H1 (cell line): ENCODE measurements at regions not wholly inside any gene's neighbourhood (a gene's known extent, or its start where the extent isn't known, plus 50 kb on each side); places are given as distances from the start of the nearest gene placed in this dataset.

Source experiments
- CTCF ChIA-PET: fragments of 300-600 bp; sonication (Branson Sonifier 250); formaldehyde crosslinking; loops from one replicate; lab custom pipeline; 2021; ENCODE audit not compliant: partially characterized antibody; lab: Charles Lee
- POLR2A ChIA-PET: fragments of 300-600 bp; sonication (Branson Sonifier 250); formaldehyde crosslinking; loops from one replicate; lab custom pipeline; 2021; ENCODE audit warnings: inconsistent platforms; ENCODE audit not compliant: partially characterized antibody; lab: Charles Lee
- DNase-seq, 2 experiments: peaks; one replicate each; pipeline versions ENCODE4 v3.0.0 to v3.0.0-alpha.2; 2010 to 2022; ENCODE audit warnings: low spot score in 2 of 2, low read depth in 1 of 2, mixed read lengths in 1 of 2
- FAIRE-seq: peaks from 2 replicates; lab custom pipeline; 2011; peaks lifted over from hg19 to GRCh38; lab: Jason Lieb, UNC
- H2AFZ ChIP-seq: 2 replicates; pipeline ENCODE4 v1.8.1; 2012; ENCODE audit warnings: low read length, inconsistent platforms
- H2AK5ac ChIP-seq: 2 replicates; pipeline ENCODE4 v1.6.1; 2013; ENCODE audit warnings: low read depth, low read length
- H2BK120ac ChIP-seq: replicated peaks from 2 replicates; pipeline ENCODE3; 2013; ENCODE audit warnings: low read depth, low read length, inconsistent platforms
- H2BK12ac ChIP-seq: 2 replicates; pipeline ENCODE4 v1.6.1; 2013; ENCODE audit warnings: low read depth, low read length
- H2BK15ac ChIP-seq: 2 replicates; pipeline ENCODE4 v1.6.1; 2013; ENCODE audit warnings: low read length
- H2BK20ac ChIP-seq: 2 replicates; pipeline ENCODE4 v1.6.1; 2013; ENCODE audit warnings: low read length
- H2BK5ac ChIP-seq: 2 replicates; pipeline ENCODE4 v1.6.1; 2013; ENCODE audit warnings: low read depth, low read length
- H3K14ac ChIP-seq: 2 replicates; pipeline ENCODE4 v1.6.1; 2013; ENCODE audit warnings: inconsistent platforms; ENCODE audit not compliant: insufficient read length
- H3K18ac ChIP-seq: 2 replicates; pipeline ENCODE4 v1.6.1; 2013; ENCODE audit warnings: low read length; ENCODE audit errors: extremely low read depth
- H3K23ac ChIP-seq: 2 replicates; pipeline ENCODE4 v1.6.1; 2013; ENCODE audit warnings: inconsistent platforms; ENCODE audit not compliant: insufficient read length
- H3K23me2 ChIP-seq: 2 replicates; pipeline ENCODE4 v1.6.1; 2013; ENCODE audit warnings: low read depth, low read length
- H3K27ac ChIP-seq: 2 replicates; pipeline ENCODE4 v1.6.1; 2011; ENCODE audit warnings: low read depth, low read length, inconsistent platforms
- H3K27me3 ChIP-seq, 4 experiments: replicated peaks in 1 of 4; 1 replicate in 1 of 4; 2 replicates in 3 of 4; pipeline versions ENCODE4 v1.6.1 to v1.8.1; 2011 to 2013; ENCODE audit warnings: low read length in 3 of 4, mild to moderate bottlenecking in 3 of 4, inconsistent platforms in 2 of 4, mixed read lengths in 2 of 4, moderate library complexity in 1 of 4; ENCODE audit not compliant: control insufficient read depth in 3 of 4, insufficient read depth in 3 of 4; ENCODE audit errors: extremely low read depth in 1 of 4
- H3K36me3 ChIP-seq, 4 experiments: 2 replicates each; pipeline versions ENCODE4 v1.6.1 to v1.8.1; 2011 to 2013; ENCODE audit warnings: mild to moderate bottlenecking in 4 of 4, low read length in 3 of 4, moderate library complexity in 2 of 4, control low read depth in 1 of 4, inconsistent platforms in 1 of 4; ENCODE audit not compliant: insufficient read depth in 4 of 4, control insufficient read depth in 2 of 4
- H3K4ac ChIP-seq: replicated peaks from 2 replicates; pipeline ENCODE3; 2013; ENCODE audit warnings: low read length, low read depth, mixed read lengths, inconsistent platforms; ENCODE audit not compliant: insufficient read length
- H3K4me1 ChIP-seq, 4 experiments: replicated peaks in 1 of 4; 1 replicate in 1 of 4; 2 replicates in 3 of 4; pipeline versions ENCODE4 v1.6.1 to v1.8.1; 2011 to 2013; ENCODE audit warnings: low read length in 3 of 4, inconsistent platforms in 2 of 4, mixed read lengths in 1 of 4; ENCODE audit not compliant: insufficient read depth in 4 of 4, control insufficient read depth in 3 of 4
- H3K4me2 ChIP-seq, 2 experiments: 2 replicates each; pipeline versions ENCODE4 v1.6.1 to v1.8.1; 2011 to 2013; ENCODE audit warnings: low read depth in 2 of 2, low read length in 2 of 2, control low read depth in 1 of 2, inconsistent platforms in 1 of 2, mild to moderate bottlenecking in 1 of 2; ENCODE audit not compliant: insufficient read depth in 1 of 2
- H3K4me3 ChIP-seq, 4 experiments: fragments of 200-600, 300-600 bp in 1 of 4; sonication (generic), shearing (Covaris generic), sonication (Bioruptor Twin) in 1 of 4; 2 replicates each; pipeline versions ENCODE4 v1.5.1 to v1.8.1; 2011 to 2016; ENCODE audit warnings: low read length in 4 of 4, low read depth in 3 of 4, control low read depth in 2 of 4, inconsistent platforms in 2 of 4, mild to moderate bottlenecking in 2 of 4, mixed read lengths in 1 of 4, moderate library complexity in 1 of 4; ENCODE audit not compliant: insufficient read depth in 2 of 4; ENCODE audit errors: extremely low read depth in 1 of 4
- H3K56ac ChIP-seq: replicated peaks from 2 replicates; pipeline ENCODE3; 2013; ENCODE audit warnings: low read depth, mild to moderate bottlenecking, mixed read lengths, low read length, inconsistent platforms; ENCODE audit not compliant: insufficient read length
- H3K79me1 ChIP-seq: 2 replicates; pipeline ENCODE4 v1.6.1; 2013; ENCODE audit warnings: low read depth, low read length, control low read depth
- H3K79me2 ChIP-seq, 2 experiments: 2 replicates each; pipeline versions ENCODE4 v1.6.1 to v1.8.1; 2012 to 2013; ENCODE audit warnings: low read length in 2 of 2, mild to moderate bottlenecking in 2 of 2, inconsistent platforms in 1 of 2; ENCODE audit not compliant: insufficient read depth in 2 of 2, control insufficient read depth in 1 of 2
- H3K9ac ChIP-seq, 4 experiments: replicated peaks in 1 of 4; 1 replicate in 1 of 4; 2 replicates in 3 of 4; pipeline versions ENCODE4 v1.6.1 to v1.8.1; 2011 to 2013; ENCODE audit warnings: low read depth in 3 of 4, low read length in 3 of 4, control low read depth in 2 of 4, mild to moderate bottlenecking in 2 of 4, moderate library complexity in 2 of 4, inconsistent platforms in 1 of 4; ENCODE audit errors: extremely low read depth in 1 of 4
- H3K9me3 ChIP-seq, 2 experiments: 2 replicates each; pipeline versions ENCODE4 v1.6.1 to v1.8.1; 2012 to 2013; ENCODE audit warnings: mild to moderate bottlenecking in 2 of 2, moderate library complexity in 2 of 2, control low read depth in 1 of 2, inconsistent platforms in 1 of 2, low read depth in 1 of 2, low read length in 1 of 2, mixed read lengths in 1 of 2; ENCODE audit not compliant: insufficient read depth in 2 of 2
- H4K20me1 ChIP-seq, 2 experiments: replicated peaks in 1 of 2; 2 replicates each; pipeline versions ENCODE3 to v1.8.1; 2011 to 2013; ENCODE audit warnings: inconsistent platforms in 2 of 2, low read length in 2 of 2, mild to moderate bottlenecking in 1 of 2; ENCODE audit not compliant: insufficient read depth in 2 of 2, control insufficient read depth in 1 of 2
- H4K5ac ChIP-seq: 2 replicates; pipeline ENCODE4 v1.6.1; 2013; ENCODE audit warnings: low read length, low read depth, mixed read lengths, inconsistent platforms; ENCODE audit not compliant: insufficient read length
- H4K8ac ChIP-seq: 2 replicates; pipeline ENCODE4 v1.8.0; 2013; ENCODE audit warnings: mild to moderate bottlenecking, moderate library complexity, low read length, inconsistent platforms; ENCODE audit not compliant: insufficient read depth; ENCODE audit errors: extremely low read depth
- H4K91ac ChIP-seq: replicated peaks from 2 replicates; pipeline ENCODE3; 2013; ENCODE audit warnings: low read length, mixed read lengths, inconsistent platforms; ENCODE audit not compliant: insufficient read length
- ATF2 ChIP-seq: IDR thresholded peaks from 2 replicates; pipeline ENCODE4 v1.6.1; 2012; ENCODE audit warnings: low read length, inconsistent platforms
- KDM1A ChIP-seq: fragments of 200-600, 300-600 bp; sonication (generic); IDR thresholded peaks from 2 replicates; pipeline ENCODE4 v1.7.1; 2016; ENCODE audit warnings: mild to moderate bottlenecking, low read length, borderline replicate concordance
- SIN3A ChIP-seq, 2 experiments: IDR thresholded peaks in 1 of 2; conservative IDR thresholded peaks in 1 of 2; 2 replicates each; pipeline ENCODE4 v1.6.1; 2011 to 2012; ENCODE audit warnings: low read length in 2 of 2, improper control_type of control experiment in 1 of 2, low read depth in 1 of 2, mild to moderate bottlenecking in 1 of 2
- TAF7 ChIP-seq: optimal IDR thresholded peaks from 2 replicates; pipeline ENCODE3; 2011; ENCODE audit warnings: low read depth, mild to moderate bottlenecking, inconsistent platforms, low read length, moderate library complexity, borderline replicate concordance
- WGBS, 2 experiments: shearing (Covaris generic) in 1 of 2; methylation state at CpG; one replicate each; pipeline versions ENCODE4 v1.1.6 to v1.1.7; 2013 to 2015; ENCODE audit warnings: low lambda C conversion rate in 2 of 2, mixed read lengths in 2 of 2, inconsistent platforms in 1 of 2, low coverage in 1 of 2, missing lambda C conversion rate in 1 of 2; ENCODE audit not compliant: insufficient replicate concordance in 2 of 2, insufficient coverage in 1 of 2, insufficient read length in 1 of 2; ENCODE audit errors: extremely low coverage in 1 of 2, missing lambda C conversion rate in 1 of 2; 5-methylcytosine and 5-hydroxymethylcytosine counted together

GRCh38 chr18:22309191-22309590, 108.5 kb downstream of the CTAGE1 start:
- no peaks in the 10 kb centered on the region for H3K4me1 ChIP-seq
- no peaks in the 10 kb centered on the region for H3K79me1 ChIP-seq
- no peak for FAIRE-seq
- H3K79me2 ChIP-seq: no peaks in the 10 kb centered on the region
- no peak overlapping the region for H2BK15ac ChIP-seq
- H3K23ac ChIP-seq: no peak overlapping the region
- no peak overlapping the region for H3K56ac ChIP-seq
- H4K20me1 ChIP-seq: no peaks in the 10 kb centered on the region
- H2BK12ac ChIP-seq: no peak overlapping the region
- ChIA-PET POLR2A (no interaction called here), CTCF (interaction anchor here (0.5 to 1.4 kb wide), 2 partner anchors 12 to 428 kb away, joined by 3 to 5 read pairs; no protein-coding TSS in a partner anchor)
- H3K27ac ChIP-seq: no peak overlapping the region
- WGBS, 2 experiments: 92% methylated on average over 5 of the region's 5 CpGs; no CpG with 5 or more reads in 1 of the 2 experiments
- H2BK5ac ChIP-seq: no peak overlapping the region
- H2AK5ac ChIP-seq: no peak overlapping the region
- H3K27me3 ChIP-seq: no peaks in the 10 kb centered on the region
- H3K23me2 ChIP-seq: no peaks in the 10 kb centered on the region; the same call in 1 of the 2 replicates
- H3K18ac ChIP-seq: no peak overlapping the region
- no peak for TF ChIP-seq ATF2
- no peak for TF ChIP-seq SIN3A (conservative IDR thresholded peaks at IDR 0.05 in 1 of 2, IDR thresholded peaks at IDR 0.05 in 1 of 2; ENCODE audit: low read depth in 1 of 2, low read length in 2 of 2)
- no peak for TF ChIP-seq KDM1A
- TF ChIP-seq TAF7: no peak
- no peak overlapping the region for H4K91ac ChIP-seq
- H3K9me3 ChIP-seq: no peaks in the 10 kb centered on the region
- H2BK120ac ChIP-seq: no peak overlapping the region
- no peak overlapping the region for H3K9ac ChIP-seq
- no peak overlapping the region for H2AFZ ChIP-seq
- H4K8ac ChIP-seq: no peak overlapping the region
- H3K4ac ChIP-seq: no peak overlapping the region
- no peak overlapping the region for H2BK20ac ChIP-seq
- no peaks in the 10 kb centered on the region for H3K36me3 ChIP-seq
- no peak overlapping the region for H4K5ac ChIP-seq
- no peak for DNase-seq
- no peak overlapping the region for H3K14ac ChIP-seq
- H3K4me3 ChIP-seq: no peak overlapping the region
- H3K4me2 ChIP-seq: no peak overlapping the region
